GM18519 (cell line): ENCODE measurements at regions not wholly inside any gene's neighbourhood (a gene's known extent, or its start where the extent isn't known, plus 50 kb on each side); places are given as distances from the start of the nearest gene placed in this dataset.

Experiments used
- ATAC-seq: cut with Tn5 transposase; IDR thresholded peaks from one replicate; pipeline ENCODE4 v1.9.1; 2021; ENCODE audit warnings: mild to moderate bottlenecking, moderate library complexity; ENCODE audit not compliant: unreplicated experiment, low FRiP score

- peak; percentile 77 for ATAC-seq
Measured at GRCh38 chr7:25031007-25031406, 51.0 kb upstream of the OSBPL3 start.
